ENCODE measurements at regions not wholly inside any gene's neighbourhood (a gene's known extent, or its start where the extent isn't known, plus 50 kb on each side); places are given as distances from the start of the nearest gene placed in this dataset.

DNA sequence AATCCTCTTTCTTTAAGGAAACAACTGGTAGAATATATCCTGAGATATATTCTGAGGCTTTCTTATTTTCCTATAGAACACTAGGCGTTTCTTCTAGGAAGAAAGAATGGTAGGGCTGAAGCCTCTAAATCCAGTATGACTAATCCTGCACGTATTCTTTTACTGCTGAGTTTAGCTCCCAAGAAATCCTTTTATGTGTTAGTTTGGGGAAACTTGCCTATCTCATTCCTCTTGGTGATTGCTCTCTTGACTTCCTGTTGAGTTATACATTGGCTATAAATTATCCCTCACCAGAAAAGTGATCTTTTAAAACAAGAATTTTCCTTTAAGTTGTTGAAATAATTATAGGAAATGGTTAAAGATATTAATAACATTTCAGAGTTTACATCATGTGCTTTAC lies 422.9 kb downstream of the TMEM161B start:
- TF ChIP-seq GATA1 (IDR thresholded peaks at IDR 0.05; ENCODE audit: low read depth, low read length) (no peak), POLR2A (IDR thresholded peaks at IDR 0.05; ENCODE audit: low read length) (no peak)
- DNase-seq, result no peak

DNA sequence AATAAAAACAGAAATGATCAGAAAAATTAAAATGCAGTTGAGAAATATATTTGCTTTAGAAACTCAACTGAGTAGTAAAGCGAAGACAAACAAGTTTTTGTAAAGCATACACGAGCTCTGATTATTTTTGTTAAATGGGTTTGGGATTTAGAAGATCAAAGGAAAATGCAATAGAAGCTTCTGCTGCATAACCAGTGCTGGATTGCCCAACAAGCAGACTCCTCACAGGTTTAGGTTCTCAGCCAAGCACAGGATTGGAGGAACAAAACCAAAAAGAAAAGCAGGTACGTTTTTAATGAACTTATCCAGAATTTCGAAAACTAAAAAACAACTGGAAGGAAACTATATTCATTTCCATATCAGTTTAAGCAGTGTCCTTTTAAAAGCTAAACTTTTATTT lies 423.8 kb downstream of the TMEM161B start:
- DNase-seq, result no peak
- TF ChIP-seq POLR2A (IDR thresholded peaks at IDR 0.05; ENCODE audit: low read length) (no peak), GATA1 (IDR thresholded peaks at IDR 0.05; ENCODE audit: low read depth, low read length) (no peak)

DNA sequence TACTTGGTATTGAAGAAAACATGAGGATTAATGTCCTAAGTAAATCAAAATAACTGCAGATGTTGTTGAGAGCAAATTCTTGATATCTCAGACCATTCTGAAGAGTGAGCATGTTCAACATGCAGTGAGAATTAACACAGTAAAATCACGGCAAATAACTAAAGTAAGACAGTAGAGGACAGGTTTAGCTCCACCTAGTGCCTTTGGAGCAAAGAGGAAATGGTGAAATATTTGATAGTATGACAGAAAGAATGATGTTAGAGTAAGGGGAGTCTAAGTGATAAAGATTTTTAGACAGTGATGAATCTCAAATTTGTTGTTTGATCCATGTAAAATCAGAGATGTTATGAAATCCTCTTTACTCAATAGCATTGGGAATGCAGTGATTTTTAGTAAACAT lies 424.2 kb downstream of the TMEM161B start:
- DNase-seq, result no peak
- TF ChIP-seq GATA1 (IDR thresholded peaks at IDR 0.05; ENCODE audit: low read depth, low read length), result no peak
- no peak for TF ChIP-seq POLR2A (IDR thresholded peaks at IDR 0.05; ENCODE audit: low read length)

DNA sequence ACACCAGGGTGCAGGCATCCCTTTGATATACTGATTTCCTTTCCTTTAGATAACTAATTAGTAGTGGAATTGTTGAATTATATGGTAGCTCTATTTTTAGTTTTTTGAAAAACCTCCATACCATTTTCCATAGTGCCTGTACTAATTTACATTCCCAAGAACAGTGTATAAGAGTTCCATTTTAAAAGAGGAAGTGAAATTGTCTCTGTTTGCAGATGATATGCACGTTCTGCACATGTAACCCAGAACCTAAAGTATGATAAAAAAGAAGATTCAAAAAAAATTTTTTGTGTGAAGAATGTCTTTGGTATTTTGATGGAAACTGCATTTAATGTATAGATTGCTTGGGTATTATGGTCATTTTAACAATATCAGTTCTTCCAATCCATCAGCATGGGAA lies 424.0 kb upstream of the CCNH start:
- DNase-seq, result no peak
- TF ChIP-seq POLR2A (IDR thresholded peaks at IDR 0.05; ENCODE audit: low read length) (no peak), GATA1 (IDR thresholded peaks at IDR 0.05; ENCODE audit: low read depth, low read length) (no peak)

DNA sequence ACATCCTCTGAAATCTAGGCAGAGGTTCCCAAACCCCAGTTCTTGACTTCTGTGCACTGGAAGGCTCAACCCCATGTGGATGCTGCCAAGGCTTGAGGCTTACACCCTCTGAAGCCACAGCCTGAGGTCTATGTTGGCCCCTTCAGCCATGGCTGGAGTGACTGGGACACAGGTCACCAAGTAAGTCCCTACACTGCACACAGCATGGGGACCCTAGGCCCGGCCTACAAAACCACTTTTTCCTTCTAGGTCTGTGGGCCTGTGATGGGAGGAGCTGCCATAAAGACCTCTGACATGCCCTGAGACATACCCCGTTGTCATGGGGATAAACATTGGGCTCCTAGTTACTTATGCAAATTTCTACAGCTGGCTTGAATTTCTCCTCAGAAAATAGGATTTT lies 418.8 kb upstream of the CCNH start:
- DNase-seq, result no peak
- TF ChIP-seq GATA1 (IDR thresholded peaks at IDR 0.05; ENCODE audit: low read depth, low read length), result no peak
- TF ChIP-seq POLR2A (IDR thresholded peaks at IDR 0.05; ENCODE audit: low read length), result no peak

DNA sequence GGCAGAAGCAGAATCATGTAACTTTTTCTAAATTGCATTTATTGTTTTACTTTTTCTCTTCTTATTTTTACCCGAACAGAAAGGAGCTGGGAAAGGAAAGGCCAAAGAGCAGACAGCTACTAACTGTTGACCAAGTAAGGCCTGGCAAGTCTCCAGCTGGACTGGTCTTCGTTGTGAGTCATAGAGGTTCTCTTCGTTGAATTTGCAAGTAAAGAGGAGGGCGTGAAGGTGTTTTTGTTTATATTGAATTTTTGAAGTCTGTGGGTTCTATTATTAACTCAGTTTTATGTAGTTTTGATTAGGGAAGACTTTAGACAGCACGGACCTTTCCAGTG lies 416.5 kb upstream of the CCNH start:
- no peak for TF ChIP-seq GATA1 (IDR thresholded peaks at IDR 0.05; ENCODE audit: low read depth, low read length)
- no peak for TF ChIP-seq POLR2A (IDR thresholded peaks at IDR 0.05; ENCODE audit: low read length)
- DNase-seq, result no peak

DNA sequence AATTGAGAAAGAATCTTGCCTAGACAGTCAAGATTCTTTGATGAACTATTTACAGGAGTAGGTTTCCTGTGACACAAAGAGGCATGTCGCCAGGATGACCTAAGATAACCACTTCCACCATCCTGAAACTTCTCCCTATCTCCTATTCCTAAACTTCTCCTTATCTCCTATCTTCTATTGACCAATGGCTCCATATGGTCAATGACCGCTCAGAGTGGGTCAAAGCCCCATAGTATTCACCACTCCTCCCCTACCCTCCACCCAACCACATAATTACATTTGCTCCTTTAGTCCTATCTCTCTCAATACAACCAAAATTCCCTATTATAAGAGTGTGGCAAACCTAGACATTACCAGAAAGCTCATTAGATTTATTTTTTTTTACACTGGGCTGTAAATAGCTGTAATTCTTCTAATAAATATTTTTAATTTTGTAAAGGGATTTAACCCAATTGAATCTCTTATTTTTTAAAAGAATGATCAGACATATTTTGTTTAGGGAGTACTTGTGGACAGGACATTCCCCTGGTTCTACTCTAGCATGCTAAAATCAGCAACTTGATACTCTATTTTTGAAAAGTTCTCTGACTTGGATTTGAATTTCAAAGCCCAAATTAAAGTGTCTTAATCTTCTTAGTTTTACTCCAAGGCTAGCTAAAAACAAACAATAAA lies 416.0 kb upstream of the CCNH start:
- no peak for DNase-seq
- TF ChIP-seq GATA1 (IDR thresholded peaks at IDR 0.05; ENCODE audit: low read depth, low read length) (no peak), POLR2A (IDR thresholded peaks at IDR 0.05; ENCODE audit: low read length) (no peak)

DNA sequence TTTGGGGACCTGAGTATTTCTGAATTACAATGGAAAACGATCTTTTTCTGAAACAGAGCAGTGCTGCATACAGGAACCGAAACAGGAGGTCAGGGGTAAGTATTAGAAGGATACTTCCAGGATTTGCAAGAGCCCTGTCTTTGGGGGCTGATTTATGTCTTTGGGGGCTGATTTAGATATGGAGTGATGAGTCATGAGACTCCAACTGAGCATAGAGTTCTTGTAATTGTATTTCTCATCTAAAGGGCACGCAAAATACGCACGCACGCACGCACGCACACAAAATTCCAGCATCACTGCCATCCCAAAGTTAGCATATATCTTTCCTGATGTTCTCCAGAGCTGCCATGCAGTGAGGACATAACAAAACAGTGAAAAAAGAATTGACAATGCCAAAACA lies 414.8 kb upstream of the CCNH start:
- no peak for DNase-seq
- no peak for TF ChIP-seq GATA1 (IDR thresholded peaks at IDR 0.05; ENCODE audit: low read depth, low read length)
- TF ChIP-seq POLR2A (IDR thresholded peaks at IDR 0.05; ENCODE audit: low read length), result no peak

DNA sequence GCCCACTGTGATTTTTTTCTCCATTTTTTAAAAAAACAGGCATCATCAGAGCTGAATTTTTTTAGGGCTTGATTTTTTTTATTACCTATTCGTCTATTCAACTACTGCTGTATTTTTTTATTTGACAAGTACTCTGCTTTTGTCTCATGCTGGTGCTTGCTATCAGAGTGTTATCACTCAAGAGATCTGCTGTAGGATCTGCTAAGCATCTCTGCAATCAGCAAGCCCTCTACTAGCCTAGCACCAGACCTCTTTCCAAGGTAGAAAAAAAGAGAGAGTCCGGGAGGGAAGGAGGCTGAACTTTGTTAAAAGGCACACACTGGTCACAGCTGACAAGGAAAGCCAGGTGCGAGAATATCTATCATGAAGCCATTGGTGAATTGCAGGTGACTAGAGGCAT lies 413.8 kb upstream of the CCNH start:
- TF ChIP-seq GATA1 (IDR thresholded peaks at IDR 0.05; ENCODE audit: low read depth, low read length) (no peak), POLR2A (IDR thresholded peaks at IDR 0.05; ENCODE audit: low read length) (no peak)
- DNase-seq, result no peak

DNA sequence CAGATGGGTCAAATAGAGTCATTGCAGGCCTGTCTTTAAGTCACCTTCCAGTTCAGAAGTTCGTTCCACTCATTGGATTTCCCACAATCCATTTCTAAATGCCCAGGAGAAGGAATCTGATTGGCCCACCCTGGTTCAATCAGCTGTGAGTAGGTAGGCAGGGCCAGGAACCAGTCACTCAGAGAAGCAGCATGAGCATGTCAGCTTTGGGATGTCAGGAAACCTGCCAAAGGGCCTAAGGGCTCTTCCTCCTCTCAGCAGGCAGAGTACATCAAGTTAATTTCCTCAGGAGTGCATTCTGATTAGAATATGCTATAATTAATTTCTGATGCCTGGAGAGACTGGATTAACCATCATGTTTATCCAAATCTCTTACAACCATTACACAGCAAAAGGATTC lies 412.9 kb upstream of the CCNH start:
- no peak for TF ChIP-seq GATA1 (IDR thresholded peaks at IDR 0.05; ENCODE audit: low read depth, low read length)
- TF ChIP-seq POLR2A (IDR thresholded peaks at IDR 0.05; ENCODE audit: low read length), result no peak

DNA sequence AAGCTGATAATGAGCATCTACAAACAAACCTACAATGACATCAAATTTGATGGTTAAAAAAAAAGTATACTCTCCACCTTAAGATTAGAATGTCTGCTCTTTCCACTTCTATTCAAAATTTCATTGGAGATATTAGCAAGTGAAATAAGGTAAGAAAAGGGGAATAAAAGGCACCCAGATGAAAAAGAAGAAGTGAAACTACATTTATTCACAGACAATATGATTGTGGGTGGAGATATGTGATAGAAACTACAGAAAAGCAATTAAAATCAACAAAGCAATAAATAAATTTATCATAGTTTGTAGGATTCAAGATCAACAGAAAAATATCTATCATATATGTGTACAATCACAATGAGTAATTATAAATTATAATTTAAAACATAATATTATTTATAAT lies 395.1 kb upstream of the CCNH start:
- DNase-seq, result no peak
- TF ChIP-seq POLR2A (IDR thresholded peaks at IDR 0.05; ENCODE audit: low read length), result no peak
- no peak for TF ChIP-seq GATA1 (IDR thresholded peaks at IDR 0.05; ENCODE audit: low read depth, low read length)

More for the DNA sequence above, 412.9 kb upstream of the CCNH start:
- DNase-seq, result no peak

DNA sequence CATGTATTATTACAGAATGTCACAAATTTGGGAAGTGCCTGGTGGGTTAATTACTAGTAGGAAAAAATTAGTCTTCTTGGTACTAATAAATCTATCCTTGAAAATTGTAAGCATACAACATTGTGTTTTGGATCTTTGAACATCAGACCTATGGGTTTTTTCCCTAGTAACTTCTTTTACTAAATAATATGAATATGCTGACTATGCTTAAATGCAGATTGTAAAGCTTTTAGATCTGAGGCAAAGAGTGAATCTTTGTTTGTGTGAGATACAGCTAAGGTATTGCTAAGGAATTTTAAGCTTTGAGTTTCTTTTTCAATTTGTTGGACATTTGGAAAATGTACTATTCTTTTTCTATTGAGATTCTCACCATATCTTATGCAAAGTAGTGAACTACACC lies 390.6 kb upstream of the CCNH start:
- no peak for TF ChIP-seq POLR2A (IDR thresholded peaks at IDR 0.05; ENCODE audit: low read length)
- TF ChIP-seq GATA1 (IDR thresholded peaks at IDR 0.05; ENCODE audit: low read depth, low read length), result no peak
- DNase-seq, result no peak

DNA sequence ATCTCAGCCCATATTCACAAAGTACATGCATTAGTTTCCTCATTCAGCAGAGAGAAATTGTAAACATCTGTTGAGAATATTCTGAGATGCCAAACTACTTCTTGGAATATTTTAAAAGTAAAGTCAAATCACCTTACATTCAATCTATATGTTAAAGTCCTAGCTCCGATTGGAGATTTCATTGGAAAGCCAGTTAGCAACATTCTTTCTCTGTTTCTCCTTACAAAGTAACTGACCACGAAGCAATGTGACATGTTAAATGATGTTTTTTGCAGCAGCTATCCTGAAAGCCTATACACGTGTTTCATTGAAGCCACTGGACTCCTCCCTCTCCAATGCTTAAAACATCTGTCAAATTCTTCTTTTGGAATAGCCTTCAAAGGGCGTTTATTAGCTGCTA lies 379.1 kb upstream of the CCNH start:
- DNase-seq, result no peak
- no peak for TF ChIP-seq POLR2A (IDR thresholded peaks at IDR 0.05; ENCODE audit: low read length)
- TF ChIP-seq GATA1 (IDR thresholded peaks at IDR 0.05; ENCODE audit: low read depth, low read length), result no peak

DNA sequence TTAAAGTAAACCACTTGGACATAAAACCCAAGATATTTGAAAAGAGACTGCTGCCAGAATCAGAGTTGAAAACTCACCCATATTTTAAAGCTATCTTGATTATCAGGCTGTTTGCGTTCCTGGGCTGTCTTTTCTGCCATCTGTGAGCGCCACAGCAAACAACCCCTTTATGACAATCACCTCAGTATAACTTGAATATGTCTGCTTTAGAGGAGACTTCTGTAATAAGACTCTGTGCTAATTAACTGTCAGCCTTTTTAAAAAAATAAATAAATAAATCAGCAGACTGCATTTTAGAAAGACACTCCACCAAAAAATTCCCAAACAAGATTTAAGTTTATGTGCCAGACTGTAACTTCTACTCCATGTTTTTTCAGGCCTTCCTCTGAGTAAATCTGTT lies 375.7 kb upstream of the CCNH start:
- no peak for TF ChIP-seq POLR2A (IDR thresholded peaks at IDR 0.05; ENCODE audit: low read length)
- no peak for TF ChIP-seq GATA1 (IDR thresholded peaks at IDR 0.05; ENCODE audit: low read depth, low read length)
- DNase-seq, result no peak

DNA sequence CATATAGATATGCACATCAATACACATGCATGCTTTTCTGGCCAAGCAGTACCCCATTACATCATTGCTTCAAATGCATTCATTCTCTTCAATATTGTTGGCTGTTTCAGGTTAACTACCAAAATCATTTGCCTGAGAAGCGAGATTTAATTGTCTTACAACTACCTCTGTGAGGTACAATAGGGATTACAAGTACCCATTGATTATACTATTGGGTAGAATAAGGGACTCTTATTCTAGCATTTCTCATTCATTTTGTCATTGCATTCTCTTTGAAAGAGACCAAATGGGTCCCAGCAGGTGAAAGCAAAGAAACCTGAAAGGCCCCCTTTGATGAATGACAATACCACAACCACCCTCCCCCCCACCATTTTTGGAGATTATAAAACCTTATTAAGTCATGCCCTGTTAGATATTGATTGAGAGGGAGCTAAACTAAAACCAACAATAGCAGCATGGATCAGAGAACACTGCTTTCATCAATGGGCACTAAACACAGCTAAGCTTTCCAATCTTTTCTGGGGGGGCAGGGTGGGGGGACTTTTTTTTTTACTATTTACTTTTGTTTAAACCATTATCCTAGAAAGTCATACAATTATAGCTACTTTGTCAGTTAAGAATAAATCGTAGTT lies 375.0 kb upstream of the CCNH start:
- no peak for DNase-seq
- no peak for TF ChIP-seq POLR2A (IDR thresholded peaks at IDR 0.05; ENCODE audit: low read length)
- TF ChIP-seq GATA1 (IDR thresholded peaks at IDR 0.05; ENCODE audit: low read depth, low read length), result no peak

All from erythroblast (primary cell).